CD4-positive, alpha-beta T cell (primary cell): ENCODE measurements at regions not wholly inside any gene's neighbourhood (a gene's known extent, or its start where the extent isn't known, plus 50 kb on each side); places are given as distances from the start of the nearest gene placed in this dataset.

ENCODE experiments used
- ATAC-seq: fragments of 200-7000 bp; cut with Tn5 transposase; one replicate; pipeline ENCODE4 v1.10.0; 2022; ENCODE audit warnings: mild to moderate bottlenecking; ENCODE audit not compliant: poor library complexity
- CTCF ChIA-PET: fragments of 350-600 bp; sonication (Branson Sonifier 250); formaldehyde crosslinking; loops from one replicate; lab custom pipeline; 2021; ENCODE audit warnings: antibody characterized with exemption, inconsistent platforms; lab: Charles Lee
- POLR2A ChIA-PET: fragments of 350-600 bp; sonication (Branson Sonifier 250); formaldehyde crosslinking; loops from one replicate; lab custom pipeline; 2021; ENCODE audit warnings: antibody characterized with exemption, inconsistent platforms; lab: Charles Lee
- DNase-seq, 14 experiments: peaks; one replicate each; pipeline ENCODE4 v3.0.0-alpha.2; 2013 to 2020; ENCODE audit warnings: mixed read lengths in 2 of 14
- H3K27ac ChIP-seq, 2 donors: one replicate each; pipeline versions ENCODE4 v1.5.1 to v1.7.0; 2013; ENCODE audit warnings: low read length in 2 of 2, low read depth in 1 of 2, mild to moderate bottlenecking in 1 of 2
- H3K27me3 ChIP-seq, 2 experiments: 1 replicate in 1 of 2; 2 replicates in 1 of 2; pipeline versions ENCODE4 v1.6.1 to v1.7.0; 2013; ENCODE audit warnings: low read length in 2 of 2, control low read depth in 1 of 2, mild to moderate bottlenecking in 1 of 2, moderate library complexity in 1 of 2; ENCODE audit not compliant: insufficient read depth in 2 of 2, control insufficient read depth in 1 of 2
- H3K36me3 ChIP-seq: one replicate; pipeline ENCODE4 v1.6.1; 2013; ENCODE audit warnings: low read length, control low read depth; ENCODE audit not compliant: insufficient read depth
- H3K4me1 ChIP-seq: one replicate; pipeline ENCODE4 v1.6.1; 2013; ENCODE audit warnings: low read length, control low read depth; ENCODE audit not compliant: insufficient read depth
- H3K4me3 ChIP-seq: one replicate; pipeline ENCODE4 v1.5.1; 2013; ENCODE audit warnings: mild to moderate bottlenecking, low read length, moderate library complexity
- H3K9me3 ChIP-seq, 2 experiments: 1 replicate in 1 of 2; 2 replicates in 1 of 2; pipeline versions ENCODE4 v1.6.1 to v1.7.0; 2013; ENCODE audit warnings: low read length in 2 of 2, mild to moderate bottlenecking in 2 of 2, control low read depth in 1 of 2, moderate library complexity in 1 of 2; ENCODE audit not compliant: control insufficient read depth in 1 of 2, insufficient read depth in 1 of 2
- H3K27ac Mint-ChIP-seq: one replicate; pipeline ENCODE4 v1.8.0; 2020; ENCODE audit warnings: mixed read lengths
- H3K27me3 Mint-ChIP-seq: one replicate; pipeline ENCODE4 v1.8.0; 2021; ENCODE audit warnings: mixed read lengths
- H3K36me3 Mint-ChIP-seq: one replicate; pipeline ENCODE4 v1.8.0; 2021; ENCODE audit warnings: low read depth, mixed read lengths
- H3K4me1 Mint-ChIP-seq: one replicate; pipeline ENCODE4 v1.8.0; 2021; ENCODE audit warnings: low read depth, mixed read lengths
- H3K4me3 Mint-ChIP-seq: one replicate; pipeline ENCODE4 v1.8.0; 2020; ENCODE audit warnings: mild to moderate bottlenecking, mixed read lengths
- H3K9me3 Mint-ChIP-seq: one replicate; pipeline ENCODE4 v1.8.0; 2020; ENCODE audit warnings: mixed read lengths
- CTCF ChIP-seq: fragments of 200-600 bp; IDR thresholded peaks from one replicate; pipeline ENCODE4 v1.8.0; 2022; ENCODE audit warnings: antibody characterized with exemption, mild to moderate bottlenecking
- intact Hi-C, 2 experiments: fragments of 100-400 bp; cut with DNase I in 1 of 2; cut with micrococcal nuclease in 1 of 2; formaldehyde crosslinking; loops; one replicate each; pipeline versions ENCODE4 v1.15.1 to v1.9.0; 2023 to 2025; cut with DNase I, micrococcal nuclease

GRCh38 chr6:48550603-48551002 lies 439.6 kb upstream of the PTCHD4 start:
- H3K4me1 Mint-ChIP-seq = no peaks in the 10 kb centered on the region
- no peak for DNase-seq
- Histone ChIP-seq H3K4me3 (no peak overlapping the region), H3K36me3 (no peaks in the 10 kb centered on the region), H3K27me3 (no peaks in the 10 kb centered on the region), H3K4me1 (no peaks in the 10 kb centered on the region), H3K9me3 (no peaks in the 10 kb centered on the region), H3K27ac (no peak overlapping the region)
- H3K4me3 Mint-ChIP-seq = no peak overlapping the region
- POLR2A ChIA-PET = no interaction called here
- no peak for TF ChIP-seq CTCF
- H3K27ac Mint-ChIP-seq = no peak overlapping the region
- H3K27me3 Mint-ChIP-seq = no peaks in the 10 kb centered on the region
- CTCF ChIA-PET = no interaction called here
- intact Hi-C loops = no loop called here
- no peaks in the 10 kb centered on the region for H3K36me3 Mint-ChIP-seq
- ATAC-seq = no peak
- H3K9me3 Mint-ChIP-seq = peaks cover 3% of the 10 kb centered on the region

GRCh38 chr6:48542191-48542590 lies 431.2 kb upstream of the PTCHD4 start:
- intact Hi-C loops = no loop called here
- ATAC-seq (no peak), DNase-seq (no peak)
- no peak for TF ChIP-seq CTCF
- Histone ChIP-seq H3K9me3 (peaks cover 0 to 5% of the 10 kb centered on the region in 2 experiments), H3K27me3 (no peaks in the 10 kb centered on the region), H3K36me3 (no peaks in the 10 kb centered on the region), H3K4me1 (no peaks in the 10 kb centered on the region), H3K4me3 (no peak overlapping the region), H3K27ac (no peak overlapping the region)
- Mint-ChIP-seq H3K36me3 (no peaks in the 10 kb centered on the region), H3K27ac (no peak overlapping the region), H3K4me1 (no peaks in the 10 kb centered on the region), H3K4me3 (no peak overlapping the region), H3K9me3 (peaks cover 10% of the 10 kb centered on the region), H3K27me3 (no peaks in the 10 kb centered on the region)
- ChIA-PET CTCF (no interaction called here), POLR2A (no interaction called here)

GRCh38 chr6:48541649-48542048 lies 430.7 kb upstream of the PTCHD4 start:
- ChIA-PET CTCF (no interaction called here), POLR2A (interaction anchor here (0.6 kb wide), 1 partner anchor 9 kb away, joined by 3 read pairs; no protein-coding TSS in a partner anchor)
- ATAC-seq (no peak), DNase-seq (no peak)
- H3K4me3 ChIP-seq = no peak overlapping the region
- TF ChIP-seq CTCF = no peak
- Mint-ChIP-seq H3K4me3 (no peak overlapping the region), H3K27ac (no peak overlapping the region), H3K4me1 (no peaks in the 10 kb centered on the region), H3K36me3 (no peaks in the 10 kb centered on the region), H3K27me3 (no peaks in the 10 kb centered on the region), H3K9me3 (peaks cover 10% of the 10 kb centered on the region)
- H3K27me3 ChIP-seq = no peaks in the 10 kb centered on the region
- H3K4me1 ChIP-seq = no peaks in the 10 kb centered on the region
- no peak overlapping the region for H3K27ac ChIP-seq
- intact Hi-C loops = no loop called here
- H3K9me3 ChIP-seq = peaks cover 0 to 5% of the 10 kb centered on the region in 2 experiments
- H3K36me3 ChIP-seq = no peaks in the 10 kb centered on the region
